Osteocyte (in vitro differentiated cells): ENCODE measurements at regions not wholly inside any gene's neighbourhood (a gene's known extent, or its start where the extent isn't known, plus 50 kb on each side); places are given as distances from the start of the nearest gene placed in this dataset.

Experiments
- DNase-seq: peaks from one replicate; pipeline ENCODE4 v3.0.0; 2021; ENCODE audit warnings: mixed read lengths; ENCODE audit not compliant: unreplicated experiment; ENCODE audit errors: extremely low spot score
- H3K27ac Mint-ChIP-seq: one replicate; pipeline ENCODE4 v1.8.0; 2021; ENCODE audit warnings: mild to moderate bottlenecking, mixed read lengths; ENCODE audit not compliant: unreplicated experiment
- H3K27me3 Mint-ChIP-seq: one replicate; pipeline ENCODE4 v1.8.0; 2021; ENCODE audit warnings: mixed read lengths; ENCODE audit not compliant: unreplicated experiment
- H3K36me3 Mint-ChIP-seq: one replicate; pipeline ENCODE4 v1.8.0; 2021; ENCODE audit warnings: mixed read lengths; ENCODE audit not compliant: unreplicated experiment
- H3K4me1 Mint-ChIP-seq: one replicate; pipeline ENCODE4 v1.8.0; 2021; ENCODE audit warnings: mixed read lengths; ENCODE audit not compliant: unreplicated experiment
- H3K4me3 Mint-ChIP-seq: one replicate; pipeline ENCODE4 v1.8.0; 2021; ENCODE audit warnings: mild to moderate bottlenecking, moderate library complexity, mixed read lengths; ENCODE audit not compliant: unreplicated experiment
- H3K9me3 Mint-ChIP-seq: one replicate; pipeline ENCODE4 v1.8.0; 2021; ENCODE audit warnings: mixed read lengths; ENCODE audit not compliant: unreplicated experiment
- TF ChIP-seq, protein P1 (sequence below): fragments of 200-600 bp; sonication (generic); IDR thresholded peaks from 2 replicates; pipeline ENCODE4 v1.5.0; 2021; ENCODE audit warnings: antibody characterized with exemption, mild to moderate bottlenecking, moderate library complexity

GRCh38 chr1:8211883-8212579, 105.9 kb upstream of the SLC45A1 start:
- TF ChIP-seq, protein P1, sequence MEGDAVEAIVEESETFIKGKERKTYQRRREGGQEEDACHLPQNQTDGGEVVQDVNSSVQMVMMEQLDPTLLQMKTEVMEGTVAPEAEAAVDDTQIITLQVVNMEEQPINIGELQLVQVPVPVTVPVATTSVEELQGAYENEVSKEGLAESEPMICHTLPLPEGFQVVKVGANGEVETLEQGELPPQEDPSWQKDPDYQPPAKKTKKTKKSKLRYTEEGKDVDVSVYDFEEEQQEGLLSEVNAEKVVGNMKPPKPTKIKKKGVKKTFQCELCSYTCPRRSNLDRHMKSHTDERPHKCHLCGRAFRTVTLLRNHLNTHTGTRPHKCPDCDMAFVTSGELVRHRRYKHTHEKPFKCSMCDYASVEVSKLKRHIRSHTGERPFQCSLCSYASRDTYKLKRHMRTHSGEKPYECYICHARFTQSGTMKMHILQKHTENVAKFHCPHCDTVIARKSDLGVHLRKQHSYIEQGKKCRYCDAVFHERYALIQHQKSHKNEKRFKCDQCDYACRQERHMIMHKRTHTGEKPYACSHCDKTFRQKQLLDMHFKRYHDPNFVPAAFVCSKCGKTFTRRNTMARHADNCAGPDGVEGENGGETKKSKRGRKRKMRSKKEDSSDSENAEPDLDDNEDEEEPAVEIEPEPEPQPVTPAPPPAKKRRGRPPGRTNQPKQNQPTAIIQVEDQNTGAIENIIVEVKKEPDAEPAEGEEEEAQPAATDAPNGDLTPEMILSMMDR: no peak
- DNase-seq: peak; percentile 89
- Mint-ChIP-seq H3K27ac (peak overlapping the region; percentile 99), H3K9me3 (no peaks in the 10 kb centered on the region), H3K4me1 (peaks cover 56% of the 10 kb centered on the region), H3K27me3 (no peaks in the 10 kb centered on the region), H3K36me3 (no peaks in the 10 kb centered on the region), H3K4me3 (peak overlapping the region; percentile 53)

GRCh38 chr1:8211251-8211882, 106.5 kb upstream of the SLC45A1 start:
- peak overlapping the region; percentile 53 for H3K4me3 Mint-ChIP-seq
- TF ChIP-seq, protein P1: no peak
- no peaks in the 10 kb centered on the region for H3K27me3 Mint-ChIP-seq
- H3K27ac Mint-ChIP-seq: peak overlapping the region; percentile 99
- no peaks in the 10 kb centered on the region for H3K36me3 Mint-ChIP-seq
- DNase-seq: no peak
- no peaks in the 10 kb centered on the region for H3K9me3 Mint-ChIP-seq
- H3K4me1 Mint-ChIP-seq: peaks cover 55% of the 10 kb centered on the region

DNA sequence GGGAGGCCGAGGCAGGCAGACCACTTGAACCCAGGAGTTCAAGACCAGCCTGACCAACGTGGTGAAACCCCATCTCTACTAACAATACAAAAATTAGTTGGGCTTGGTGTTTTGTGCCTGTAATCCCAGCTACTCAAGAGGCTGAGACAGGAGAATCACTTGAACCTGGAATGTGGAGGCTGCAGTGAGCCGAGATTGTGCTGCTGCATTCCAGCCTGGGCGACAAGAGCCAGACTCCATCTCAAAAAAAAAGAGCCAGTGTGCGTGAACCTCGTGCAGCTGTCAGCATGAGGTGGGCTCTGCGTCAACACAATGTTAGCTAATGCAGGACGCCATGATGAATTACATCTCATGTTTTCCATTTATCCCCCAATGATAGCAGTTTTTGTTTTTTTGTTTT, 110.7 kb upstream of the SLC45A1 start:
- peaks cover 48% of the 10 kb centered on the region for H3K4me1 Mint-ChIP-seq
- H3K27ac Mint-ChIP-seq: no peak overlapping the region
- no peak overlapping the region for H3K4me3 Mint-ChIP-seq

DNA sequence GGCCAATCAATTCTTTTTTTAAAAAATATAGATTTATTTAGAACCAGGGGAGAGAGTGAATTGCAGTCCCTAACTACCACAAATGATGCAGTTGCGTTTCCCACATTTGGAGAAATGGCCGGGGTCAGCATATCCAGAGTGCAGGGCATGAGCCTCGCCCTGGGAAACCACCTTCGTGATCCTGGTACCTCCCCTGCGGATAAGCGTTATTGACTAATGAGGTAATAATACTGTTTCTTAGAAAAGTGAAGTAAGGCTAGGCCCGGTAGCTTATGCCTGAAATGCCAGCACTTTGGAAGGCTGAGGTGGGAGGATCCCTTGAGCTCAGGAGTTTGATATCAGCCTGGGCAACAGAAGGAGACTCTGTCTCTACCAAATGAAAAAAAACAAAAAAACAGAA, 111.5 kb upstream of the SLC45A1 start:
- no peak overlapping the region for H3K4me3 Mint-ChIP-seq
- no peaks in the 10 kb centered on the region for H3K9me3 Mint-ChIP-seq
- H3K4me1 Mint-ChIP-seq: peaks cover 48% of the 10 kb centered on the region
- H3K27ac Mint-ChIP-seq: peak overlapping the region; percentile 16
- no peaks in the 10 kb centered on the region for H3K27me3 Mint-ChIP-seq
- H3K36me3 Mint-ChIP-seq: no peaks in the 10 kb centered on the region
- no peak for DNase-seq
- TF ChIP-seq, protein P1: no peak

More for the DNA sequence above, 110.7 kb upstream of the SLC45A1 start:
- TF ChIP-seq, protein P1: no peak
- H3K36me3 Mint-ChIP-seq: no peaks in the 10 kb centered on the region
- H3K9me3 Mint-ChIP-seq: no peaks in the 10 kb centered on the region
- DNase-seq: no peak
- no peaks in the 10 kb centered on the region for H3K27me3 Mint-ChIP-seq

- H3K9me3 Mint-ChIP-seq: no peaks in the 10 kb centered on the region
- H3K36me3 Mint-ChIP-seq: no peaks in the 10 kb centered on the region
- TF ChIP-seq, protein P1: no peak
- H3K4me1 Mint-ChIP-seq: peaks cover 49% of the 10 kb centered on the region
- no peak overlapping the region for H3K4me3 Mint-ChIP-seq
- no peak for DNase-seq
- no peaks in the 10 kb centered on the region for H3K27me3 Mint-ChIP-seq
- peak overlapping the region; percentile 56 for H3K27ac Mint-ChIP-seq
Measured at GRCh38 chr1:8205771-8206170, 112.1 kb upstream of the SLC45A1 start.
